ENCODE measurements at regions not wholly inside any gene's neighbourhood (a gene's known extent, or its start where the extent isn't known, plus 50 kb on each side); places are given as distances from the start of the nearest gene placed in this dataset.

DNA sequence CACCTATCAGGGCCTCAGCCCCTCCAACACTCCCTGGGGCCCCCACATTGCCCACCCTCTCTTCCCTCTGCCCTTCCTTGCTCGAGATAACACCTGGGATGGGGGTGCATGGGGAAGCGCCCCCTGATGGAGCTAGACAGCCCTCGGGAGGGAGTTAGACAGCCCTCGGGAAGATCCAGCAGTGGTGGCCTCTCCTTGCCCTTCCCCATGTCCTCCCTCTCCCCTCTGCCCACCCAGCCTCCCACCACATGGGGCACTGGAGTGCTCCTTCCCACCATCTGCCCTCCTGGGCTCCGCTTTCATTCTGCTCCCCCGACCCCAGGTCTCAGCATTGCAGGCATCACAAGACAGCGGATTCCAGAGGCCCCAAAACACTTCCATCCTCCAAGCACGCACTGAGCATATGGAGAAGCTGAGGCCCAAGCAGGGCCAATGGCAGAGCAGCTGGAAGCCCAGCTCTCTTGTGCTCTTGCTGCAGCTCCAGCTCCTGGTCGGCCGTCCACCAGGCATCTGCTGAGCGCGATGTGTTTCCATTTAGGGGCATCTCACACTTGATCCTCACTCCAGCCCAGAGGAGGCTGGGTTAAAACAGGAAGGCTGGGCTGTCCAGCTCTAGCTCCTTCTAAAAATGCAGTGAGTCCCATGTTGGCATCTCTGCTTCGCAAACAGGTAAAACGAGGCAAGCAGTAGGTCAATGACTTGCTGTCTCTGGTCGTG lies 65.6 kb downstream of the IGLL1 start:
- TF ChIP-seq GATA2 (IDR thresholded peaks at IDR 0.05; ENCODE audit: low read depth, low read length) (no peak), GATA3 (IDR thresholded peaks at IDR 0.05; ENCODE audit: low read depth, low read length) (no peak)
